Kidney epithelial cell (primary cell): ENCODE measurements at regions not wholly inside any gene's neighbourhood (a gene's known extent, or its start where the extent isn't known, plus 50 kb on each side); places are given as distances from the start of the nearest gene placed in this dataset.

Source experiments
- DNase-seq: peaks from one replicate; pipeline ENCODE4 v3.0.0-alpha.2; 2010; ENCODE audit warnings: low read depth
- H3K27me3 ChIP-seq: 2 replicates; pipeline ENCODE4 v1.6.0; 2011; ENCODE audit warnings: low read length; ENCODE audit not compliant: control insufficient read depth, insufficient read depth
- H3K36me3 ChIP-seq: 2 replicates; pipeline ENCODE4 v1.5.1; 2011; ENCODE audit warnings: low read length; ENCODE audit not compliant: control insufficient read depth, insufficient read depth
- H3K4me3 ChIP-seq: 2 replicates; pipeline ENCODE4 v1.5.1; 2011; ENCODE audit warnings: low read depth, mild to moderate bottlenecking, control low read depth, low read length
- TF ChIP-seq, protein P1 (sequence below): IDR thresholded peaks from 2 replicates; pipeline ENCODE4 v1.5.1; 2011; ENCODE audit warnings: mild to moderate bottlenecking, moderate library complexity, low read length, control low read depth, inconsistent platforms; ENCODE audit not compliant: insufficient read depth, poor library complexity, severe bottlenecking

DNA sequence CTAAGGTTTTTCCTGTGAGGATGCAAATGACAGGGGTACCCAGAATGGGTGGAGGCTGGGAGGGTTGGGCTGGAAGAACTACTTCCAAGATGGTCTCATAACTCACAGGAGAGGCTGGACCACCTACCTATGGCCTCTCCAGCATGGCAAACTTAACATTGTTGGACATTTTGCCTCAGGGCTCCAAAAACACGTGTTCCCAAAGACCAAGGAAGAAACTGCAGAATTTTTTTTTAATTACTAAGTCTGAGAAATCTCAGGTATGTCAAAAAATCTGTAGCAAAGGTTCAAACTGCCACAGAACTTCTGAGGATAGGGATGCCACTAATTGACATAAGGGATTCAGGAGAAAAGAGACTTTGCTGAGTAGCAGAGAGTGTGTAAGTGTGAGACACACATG is 270.8 kb downstream of the NNT start:
- H3K4me3 ChIP-seq: no peak overlapping the region
- TF ChIP-seq, protein P1, sequence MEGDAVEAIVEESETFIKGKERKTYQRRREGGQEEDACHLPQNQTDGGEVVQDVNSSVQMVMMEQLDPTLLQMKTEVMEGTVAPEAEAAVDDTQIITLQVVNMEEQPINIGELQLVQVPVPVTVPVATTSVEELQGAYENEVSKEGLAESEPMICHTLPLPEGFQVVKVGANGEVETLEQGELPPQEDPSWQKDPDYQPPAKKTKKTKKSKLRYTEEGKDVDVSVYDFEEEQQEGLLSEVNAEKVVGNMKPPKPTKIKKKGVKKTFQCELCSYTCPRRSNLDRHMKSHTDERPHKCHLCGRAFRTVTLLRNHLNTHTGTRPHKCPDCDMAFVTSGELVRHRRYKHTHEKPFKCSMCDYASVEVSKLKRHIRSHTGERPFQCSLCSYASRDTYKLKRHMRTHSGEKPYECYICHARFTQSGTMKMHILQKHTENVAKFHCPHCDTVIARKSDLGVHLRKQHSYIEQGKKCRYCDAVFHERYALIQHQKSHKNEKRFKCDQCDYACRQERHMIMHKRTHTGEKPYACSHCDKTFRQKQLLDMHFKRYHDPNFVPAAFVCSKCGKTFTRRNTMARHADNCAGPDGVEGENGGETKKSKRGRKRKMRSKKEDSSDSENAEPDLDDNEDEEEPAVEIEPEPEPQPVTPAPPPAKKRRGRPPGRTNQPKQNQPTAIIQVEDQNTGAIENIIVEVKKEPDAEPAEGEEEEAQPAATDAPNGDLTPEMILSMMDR: no peak
- no peak for DNase-seq
- H3K27me3 ChIP-seq: no peaks in the 10 kb centered on the region
- H3K36me3 ChIP-seq: no peaks in the 10 kb centered on the region

DNA sequence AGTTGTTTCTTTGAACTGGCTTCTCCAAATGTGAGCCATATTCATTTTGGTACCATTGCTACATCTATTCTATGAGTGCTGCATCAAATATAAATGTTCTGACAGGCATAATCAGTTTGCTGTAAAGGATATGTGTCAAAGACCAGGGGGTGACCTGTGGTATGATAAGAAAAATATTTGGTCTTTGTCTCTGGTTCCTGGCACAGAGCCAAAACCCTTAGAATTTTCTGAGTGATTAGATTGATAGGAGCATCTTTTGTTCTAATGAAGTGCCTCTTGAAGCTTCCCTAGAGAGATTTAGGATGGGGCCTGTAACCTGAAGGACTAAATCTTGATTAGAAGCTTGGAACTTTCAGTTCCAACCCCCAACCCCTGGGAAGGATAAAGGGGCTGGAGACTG is 256.3 kb downstream of the NNT start:
- no peak for DNase-seq
- TF ChIP-seq, protein P1: no peak
- Histone ChIP-seq H3K36me3 (no peaks in the 10 kb centered on the region), H3K4me3 (no peak overlapping the region), H3K27me3 (no peaks in the 10 kb centered on the region)

DNA sequence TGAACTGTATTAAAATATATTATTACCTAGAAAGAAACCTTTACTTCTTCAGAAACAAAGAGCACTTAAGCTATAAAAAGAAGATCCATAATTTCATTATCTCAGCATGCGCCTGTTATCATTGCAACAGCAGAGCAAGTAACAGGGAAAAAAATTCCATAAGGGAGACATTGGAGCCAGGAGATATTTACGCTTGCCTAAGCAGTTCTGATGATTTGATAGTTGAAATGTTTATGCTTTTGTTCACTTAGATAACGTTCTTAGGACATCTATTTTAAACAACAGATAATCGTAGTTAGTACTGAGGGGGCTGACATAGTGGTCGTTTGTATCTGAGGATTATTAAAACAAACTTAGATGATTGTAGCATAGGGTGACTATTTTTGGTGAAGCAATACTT is 252.5 kb downstream of the NNT start:
- Histone ChIP-seq H3K4me3 (no peak overlapping the region), H3K27me3 (no peaks in the 10 kb centered on the region), H3K36me3 (no peaks in the 10 kb centered on the region)
- TF ChIP-seq, protein P1: no peak
- DNase-seq: no peak

DNA sequence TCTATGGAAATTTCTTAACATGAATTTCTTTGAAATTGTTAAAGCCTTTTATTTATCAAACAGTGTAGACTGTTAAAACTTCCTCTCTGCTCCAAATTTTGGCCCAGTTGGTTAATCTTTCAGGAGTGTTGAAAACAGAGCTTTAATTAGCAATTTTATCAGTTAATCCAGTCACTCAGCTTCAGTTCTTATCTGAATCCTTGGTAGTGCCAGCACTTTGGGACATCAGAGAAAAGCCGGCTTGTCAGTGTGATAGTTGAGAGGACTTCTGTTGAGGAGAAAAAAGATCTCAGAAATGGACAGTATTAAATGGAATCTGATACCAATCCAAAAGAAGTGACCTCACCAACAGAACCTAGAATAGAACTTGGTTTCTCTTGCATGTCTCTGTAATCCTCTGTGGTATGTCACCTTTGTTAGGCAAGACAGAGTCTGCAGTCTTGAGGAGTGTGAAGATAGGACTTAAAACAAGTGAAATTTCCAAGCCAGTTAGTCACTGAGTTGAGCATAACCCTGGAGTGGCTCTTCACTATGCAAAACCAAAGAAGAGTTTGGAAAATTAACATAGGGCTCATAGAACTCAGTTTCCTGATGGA is 251.8 kb downstream of the NNT start:
- Histone ChIP-seq H3K36me3 (no peaks in the 10 kb centered on the region), H3K4me3 (no peak overlapping the region), H3K27me3 (no peaks in the 10 kb centered on the region)
- TF ChIP-seq, protein P1: no peak
- DNase-seq: no peak

DNA sequence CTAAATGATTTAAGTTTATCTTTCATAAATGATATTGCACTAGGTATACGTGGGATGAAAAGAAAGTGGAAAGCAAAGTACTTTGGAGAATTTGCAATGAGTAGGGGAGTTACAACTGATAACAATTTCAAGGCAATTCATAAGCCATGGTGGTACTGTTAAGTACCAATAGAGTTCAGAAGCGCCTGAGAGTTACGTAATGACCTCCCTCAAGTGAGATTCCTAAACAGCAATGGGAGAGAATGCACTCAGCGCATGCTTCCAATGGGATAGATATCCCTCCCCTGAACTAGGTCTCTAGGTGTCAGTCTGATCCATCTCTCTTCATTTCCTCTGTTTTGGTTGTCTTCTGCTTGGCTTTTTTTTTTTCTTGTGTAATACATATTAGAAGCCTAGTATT is 249.3 kb downstream of the NNT start:
- TF ChIP-seq, protein P1: no peak
- no peaks in the 10 kb centered on the region for H3K27me3 ChIP-seq
- no peaks in the 10 kb centered on the region for H3K36me3 ChIP-seq
- H3K4me3 ChIP-seq: no peak overlapping the region
- DNase-seq: no peak

DNA sequence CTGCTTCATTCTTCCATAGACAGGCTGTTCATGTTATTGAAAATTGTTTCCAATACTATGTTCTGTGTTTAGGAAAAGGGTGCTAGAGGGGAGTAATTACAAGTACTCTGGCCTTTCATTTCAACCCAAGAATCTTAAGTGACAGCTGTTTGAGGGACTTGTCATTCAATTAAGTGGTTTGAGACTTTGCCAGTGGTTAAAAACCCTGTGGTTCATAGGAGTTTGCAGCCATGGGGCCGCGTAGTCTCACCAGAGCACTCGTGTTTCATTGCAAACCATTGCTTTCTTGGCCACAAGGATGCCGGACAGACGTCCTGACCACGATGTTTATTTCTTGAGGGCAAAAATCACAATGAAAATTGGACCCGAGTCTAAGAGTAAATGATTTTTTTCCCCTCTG is 248.8 kb downstream of the NNT start:
- DNase-seq: no peak
- Histone ChIP-seq H3K36me3 (no peaks in the 10 kb centered on the region), H3K4me3 (no peak overlapping the region), H3K27me3 (no peaks in the 10 kb centered on the region)
- TF ChIP-seq, protein P1: no peak
